ENCODE measurements at regions not wholly inside any gene's neighbourhood (a gene's known extent, or its start where the extent isn't known, plus 50 kb on each side); places are given as distances from the start of the nearest gene placed in this dataset.
"Not testable (repeated sequence)": the region's sequence is repeated elsewhere in the genome, so short reads cannot be mapped to it uniquely, and the experiment has no call there.

GRCh38 chr1:96185181-96185580 lies 536.4 kb upstream of the PTBP2 start:
- DNase-seq (ENCODE audit: low spot score): no peak

- DNase-seq (ENCODE audit: low spot score): no peak
Observed at GRCh38 chr1:96187020-96187419, 534.6 kb upstream of the PTBP2 start.

GRCh38 chr1:96191165-96191564 lies 530.4 kb upstream of the PTBP2 start:
- DNase-seq (ENCODE audit: low spot score): no peak

DNA sequence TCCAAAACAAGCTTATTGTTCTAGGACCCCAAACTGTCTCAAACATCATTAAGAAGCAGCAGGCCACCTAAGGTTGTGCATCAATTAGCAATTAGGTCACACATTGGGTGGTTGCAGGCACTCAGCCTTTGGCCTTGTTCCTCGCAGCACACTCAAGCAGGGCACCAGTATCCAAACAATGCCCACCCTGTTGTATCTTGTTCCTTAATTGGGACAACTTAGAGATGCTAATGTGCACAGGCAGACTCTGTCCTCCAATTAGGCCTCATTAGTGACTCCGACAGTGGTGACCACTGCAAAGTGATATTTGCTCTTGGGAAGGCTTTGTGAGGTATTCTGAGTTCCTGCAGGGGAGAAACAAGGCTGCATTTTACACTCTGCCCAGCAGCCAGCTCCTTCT lies 515.1 kb upstream of the PTBP2 start:
- no peak for DNase-seq (ENCODE audit: low spot score)

DNA sequence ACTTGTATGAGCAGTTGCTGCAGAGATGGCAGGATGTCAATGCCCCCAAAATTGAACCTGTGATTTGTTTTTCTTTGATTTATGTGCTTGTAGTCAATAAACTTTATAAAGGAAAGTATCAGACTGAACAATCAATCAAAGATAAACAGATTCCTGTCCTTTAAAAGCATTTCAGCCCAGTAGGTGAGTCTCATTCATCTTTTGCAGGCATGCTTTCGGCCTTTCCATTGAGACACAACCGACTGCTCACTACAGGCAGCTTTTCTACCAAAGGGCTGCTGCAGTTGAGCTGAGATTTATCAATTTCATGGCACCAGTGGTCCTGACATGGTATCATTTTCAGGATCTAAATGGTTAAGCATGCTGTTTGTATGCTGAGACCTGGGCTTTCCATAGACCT lies 513.6 kb upstream of the PTBP2 start:
- no peak for DNase-seq (ENCODE audit: low spot score)

DNA sequence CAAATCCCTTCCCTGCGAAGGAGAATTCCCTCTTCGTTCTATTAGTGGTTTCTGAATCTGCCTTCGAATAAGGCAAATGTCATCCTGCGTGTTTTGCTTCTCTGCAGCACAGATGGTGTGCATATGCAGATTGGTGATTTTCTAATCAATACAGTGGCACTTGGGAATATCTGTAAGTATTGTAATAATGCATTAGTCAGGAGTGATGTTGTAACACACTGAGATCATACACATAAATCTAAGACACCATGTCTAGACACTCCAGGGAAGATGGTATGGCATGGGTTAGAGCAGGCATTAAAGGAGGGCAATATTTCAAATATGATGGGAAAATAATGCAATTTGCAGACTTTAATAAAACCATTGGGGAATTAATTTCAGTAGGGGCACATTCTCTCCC lies 513.2 kb upstream of the PTBP2 start:
- DNase-seq (ENCODE audit: low spot score): no peak

- no peak for DNase-seq (ENCODE audit: low spot score)
Observed at GRCh38 chr1:96210054-96210453, 511.5 kb upstream of the PTBP2 start.

- no peak for DNase-seq (ENCODE audit: low spot score)
Observed at GRCh38 chr1:96211202-96211601, 510.4 kb upstream of the PTBP2 start.

- DNase-seq (ENCODE audit: low spot score): no peak
Observed at GRCh38 chr1:96214982-96215381, 506.6 kb upstream of the PTBP2 start.

- DNase-seq (ENCODE audit: low spot score): no peak
Observed at GRCh38 chr1:96220651-96221050, 500.9 kb upstream of the PTBP2 start.

DNA sequence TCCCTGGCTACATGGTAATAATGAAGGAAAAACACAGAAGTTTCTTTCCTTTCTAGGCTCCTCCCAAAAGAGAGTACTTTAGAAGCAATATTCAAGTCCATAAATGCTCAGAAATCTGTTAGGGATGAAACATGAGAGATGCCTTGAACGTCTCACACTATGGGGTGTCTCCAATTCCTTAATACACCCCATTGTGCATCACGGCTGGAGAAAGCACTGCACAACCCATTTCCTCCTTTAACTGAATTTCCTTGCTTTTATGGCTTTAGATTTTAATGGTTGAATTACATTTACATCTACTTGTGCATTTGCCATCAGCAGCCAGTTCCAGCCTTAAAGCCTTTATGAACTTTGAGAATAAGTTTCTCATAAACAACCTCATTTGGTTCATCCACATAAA lies 498.9 kb upstream of the PTBP2 start:
- no peak for DNase-seq (ENCODE audit: low spot score)

DNA sequence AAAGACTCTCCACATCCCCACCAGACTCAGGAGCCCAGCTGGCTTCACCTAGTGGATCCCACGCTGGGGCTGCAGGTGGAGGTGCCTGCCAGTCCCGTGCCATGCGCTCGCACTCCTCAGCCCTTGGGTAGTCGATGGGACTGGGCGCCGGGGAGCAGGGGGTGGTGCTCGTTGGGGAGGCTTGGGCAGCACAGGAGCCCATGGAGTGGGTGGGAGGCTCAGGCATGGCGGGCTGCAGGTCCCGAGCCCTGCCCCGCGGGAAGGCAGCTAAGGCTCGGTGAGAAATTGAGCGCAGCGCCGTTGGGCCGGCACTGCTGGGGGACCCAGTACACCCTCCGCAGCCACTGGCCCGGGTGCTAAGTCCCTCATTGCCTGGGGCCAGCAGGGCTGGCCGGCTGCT lies 497.4 kb upstream of the PTBP2 start:
- DNase-seq (ENCODE audit: low spot score): not testable (repeated sequence)

DNA sequence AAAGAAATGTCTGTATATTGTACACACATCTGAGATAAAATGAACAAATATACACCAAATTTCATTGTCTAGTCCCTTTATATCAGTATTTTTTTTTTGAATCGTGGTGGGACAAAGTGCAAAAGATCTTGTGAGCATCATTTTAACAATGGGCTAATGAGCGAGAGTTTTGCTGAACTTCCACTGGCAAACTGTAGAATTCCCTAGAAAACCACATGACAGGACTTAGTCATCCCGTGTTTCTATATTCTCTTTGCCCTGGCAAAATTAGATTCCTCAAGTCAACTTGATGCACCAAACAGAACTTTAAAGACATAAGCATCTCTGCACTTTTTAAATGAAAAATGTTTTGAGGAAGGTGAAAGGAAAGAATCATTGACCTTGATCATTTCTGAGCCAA lies 488.2 kb upstream of the PTBP2 start:
- no peak for DNase-seq (ENCODE audit: low spot score)

DNA sequence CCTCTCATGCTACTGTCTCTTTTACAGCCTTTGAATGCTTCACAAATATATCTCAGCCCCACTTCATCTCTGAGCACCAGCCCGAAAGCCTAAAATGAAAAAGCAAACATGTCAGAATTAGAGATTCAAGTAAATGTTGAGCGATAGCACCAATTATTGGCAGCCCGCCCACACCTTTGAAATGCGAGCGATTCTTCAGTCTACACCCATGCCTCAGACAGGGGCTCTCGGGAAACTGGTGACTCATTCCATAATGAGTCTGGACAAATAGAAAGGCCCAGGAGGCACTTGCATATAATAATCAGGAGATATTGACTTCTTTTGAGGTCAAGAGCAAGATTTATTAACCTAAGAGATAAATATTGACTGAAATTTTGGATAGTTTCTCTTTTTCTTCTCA lies 487.3 kb upstream of the PTBP2 start:
- peak; percentile 7 for DNase-seq (ENCODE audit: low spot score)

GRCh38 chr1:96236156-96236739 lies 485.3 kb upstream of the PTBP2 start:
- peak; percentile 59 for DNase-seq (ENCODE audit: low spot score)

- DNase-seq (ENCODE audit: low spot score): no peak
Observed at GRCh38 chr1:96238426-96238825, 483.2 kb upstream of the PTBP2 start.

DNA sequence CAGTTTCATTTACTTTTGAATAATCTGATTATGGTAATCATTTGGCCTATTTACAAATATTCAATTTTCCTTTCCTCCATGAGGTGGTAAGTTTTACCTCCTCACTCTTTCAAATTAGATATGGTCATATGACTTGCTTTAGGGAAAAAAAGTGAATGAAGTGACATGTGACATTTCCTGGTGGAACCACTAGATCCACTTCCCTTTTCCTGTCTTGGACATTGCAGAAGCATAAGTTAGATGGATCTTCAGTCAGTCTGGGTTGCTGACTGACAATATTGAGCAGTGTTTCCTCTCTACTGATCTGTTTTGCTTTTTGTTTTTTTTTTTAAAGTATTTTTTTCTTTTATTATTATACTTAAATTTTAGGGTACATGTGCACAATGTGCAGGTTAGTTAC lies 481.1 kb upstream of the PTBP2 start:
- no peak for DNase-seq (ENCODE audit: low spot score)

- DNase-seq (ENCODE audit: low spot score): no peak
Observed at GRCh38 chr1:96253246-96254035, 468.1 kb upstream of the PTBP2 start.

GRCh38 chr1:96256130-96256790 lies 465.3 kb upstream of the PTBP2 start:
- DNase-seq (ENCODE audit: low spot score): no peak

- no peak for DNase-seq (ENCODE audit: low spot score)
Observed at GRCh38 chr1:96259399-96259798, 462.2 kb upstream of the PTBP2 start.

GRCh38 chr1:96281491-96281890 lies 440.1 kb upstream of the PTBP2 start:
- DNase-seq (ENCODE audit: low spot score): no peak

GRCh38 chr1:96290033-96290432 lies 431.6 kb upstream of the PTBP2 start:
- DNase-seq (ENCODE audit: low spot score): no peak

DNA sequence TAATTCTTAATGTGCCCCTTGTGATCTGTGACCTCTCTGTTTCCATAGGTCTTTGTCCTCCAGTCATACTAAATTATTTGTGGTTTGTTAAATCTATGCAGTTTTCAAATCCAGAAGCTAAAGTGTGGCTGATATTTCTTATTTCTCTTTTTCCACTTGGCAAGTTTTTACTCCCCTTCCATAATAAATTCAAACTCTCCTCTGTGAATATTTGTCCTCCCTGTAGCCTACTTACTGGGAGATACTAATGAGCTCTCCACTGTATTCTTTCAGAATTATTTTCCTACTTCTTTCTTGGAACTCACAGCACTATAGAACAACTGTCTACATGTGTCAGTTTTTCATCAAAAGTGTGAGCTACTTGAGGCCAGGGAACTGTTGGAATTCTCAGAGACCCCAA lies 430.8 kb upstream of the PTBP2 start:
- no peak for DNase-seq (ENCODE audit: low spot score)

GRCh38 chr1:96291468-96291867 lies 430.1 kb upstream of the PTBP2 start:
- no peak for DNase-seq (ENCODE audit: low spot score)

Data from RKO (cell line).